H1 (cell line): ENCODE measurements at regions not wholly inside any gene's neighbourhood (a gene's known extent, or its start where the extent isn't known, plus 50 kb on each side); places are given as distances from the start of the nearest gene placed in this dataset.

Experiments used
- FOSL1 ChIP-seq: IDR thresholded peaks from 2 replicates; pipeline ENCODE4 v1.6.1; 2011; ENCODE audit warnings: mild to moderate bottlenecking, low read depth, low read length, moderate library complexity; ENCODE audit not compliant: insufficient read depth
- RBBP5 ChIP-seq: IDR thresholded peaks from 2 replicates; pipeline ENCODE4 v1.7.1; 2012; ENCODE audit warnings: low read depth, mild to moderate bottlenecking, inconsistent platforms, low read length, moderate library complexity, borderline replicate concordance

- TF ChIP-seq FOSL1 = no peak
- TF ChIP-seq RBBP5 = no peak
- TF ChIP-seq, all 59 proteins: peak for 0
These were observed 434.6 kb upstream of the NXPH2 start (continued) for GRCh38 chr2:139214801-139215200.
